Stimulated activated CD4-positive, alpha-beta T cell treated with anti-CD3 and anti-CD28 coated beads, Interleukin-4, amount 100 ng/mL, for 1 hour (primary cell): ENCODE measurements at regions not wholly inside any gene's neighbourhood (a gene's known extent, or its start where the extent isn't known, plus 50 kb on each side); places are given as distances from the start of the nearest gene placed in this dataset.
A peak's percentile ranks its signal among the peaks of the same experiment; 100 is the strongest.

Experiments
- DNase-seq: peaks from one replicate; pipeline ENCODE4 v3.0.0-alpha.2; 2020

DNA sequence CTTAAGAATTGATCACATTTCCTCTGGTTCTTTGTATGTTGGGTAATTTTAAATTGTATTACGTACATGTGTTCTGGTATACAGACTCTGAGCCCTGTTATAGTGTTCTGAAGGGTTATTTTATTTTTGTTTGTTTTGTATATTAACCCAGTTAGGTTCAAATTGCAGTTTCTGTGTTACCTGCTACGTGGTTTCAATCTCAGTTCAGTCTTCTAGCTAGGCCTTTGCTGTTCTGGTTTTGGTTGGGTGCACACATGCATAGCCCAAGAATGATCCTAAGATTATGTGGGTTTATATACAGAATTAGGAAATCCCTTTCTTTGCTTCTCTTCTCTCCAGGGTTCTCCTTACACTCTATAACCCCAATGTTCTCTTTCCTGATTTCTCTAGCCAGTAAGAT lies 161.0 kb downstream of the PPP1R2C start:
- no peak for DNase-seq

DNA sequence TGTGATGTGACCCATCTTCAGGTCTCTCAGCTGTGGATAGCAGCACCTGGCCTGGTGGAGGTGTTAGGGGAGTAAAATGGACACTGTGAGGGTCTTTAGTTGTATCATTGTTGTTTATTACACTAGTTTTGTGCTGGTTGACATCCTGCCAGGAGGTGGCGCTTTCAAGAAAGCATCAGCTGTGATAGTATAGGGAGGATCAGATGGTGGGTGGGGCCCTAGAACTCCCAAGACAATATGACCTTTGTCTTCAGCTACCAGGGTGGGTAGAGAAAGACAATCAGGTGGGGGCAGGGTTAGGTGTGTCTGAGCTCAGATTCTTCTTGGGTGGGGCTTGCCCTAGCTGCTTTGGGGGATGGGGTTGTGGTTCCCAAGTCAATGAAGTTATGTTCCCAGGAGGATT lies 162.8 kb downstream of the PPP1R2C start:
- DNase-seq: peak; percentile 2

DNA sequence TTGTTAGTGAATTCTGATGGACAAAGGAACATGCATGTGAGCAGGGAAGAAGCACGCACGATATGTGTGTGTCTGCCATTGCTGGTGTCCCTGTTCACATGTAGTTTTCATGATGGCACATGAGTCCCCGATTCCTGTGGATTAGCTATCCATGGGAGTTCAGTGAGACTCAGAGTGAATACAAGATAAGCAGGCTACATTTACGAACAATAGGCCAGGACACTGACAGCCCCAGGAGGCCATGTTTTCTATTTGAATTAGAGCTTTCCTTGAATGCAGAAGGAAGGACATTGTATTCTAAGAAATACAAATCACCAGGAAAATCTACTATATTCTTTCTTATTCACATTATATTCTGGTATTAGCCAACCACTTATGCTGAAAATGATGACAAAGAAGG lies 171.4 kb downstream of the PPP1R2C start:
- DNase-seq: no peak

DNA sequence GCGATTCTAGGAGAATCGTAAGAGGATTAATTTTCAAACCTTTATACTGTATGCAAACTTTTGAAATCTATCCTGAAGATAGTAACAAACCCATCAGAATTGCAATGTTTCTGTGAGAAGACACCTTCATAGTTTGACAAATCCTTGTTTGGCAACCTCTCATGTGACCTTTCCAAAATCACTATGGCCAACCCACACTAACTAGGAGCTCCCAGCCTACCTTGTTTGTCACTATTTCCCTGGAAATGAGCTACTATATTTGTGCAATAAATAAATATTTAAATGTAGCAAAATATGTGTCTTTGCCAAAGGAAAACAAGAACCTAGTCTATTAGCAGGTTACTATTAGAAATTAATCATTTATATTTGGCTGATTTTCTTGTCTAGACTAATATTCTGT lies 173.7 kb downstream of the PPP1R2C start:
- no peak for DNase-seq

DNA sequence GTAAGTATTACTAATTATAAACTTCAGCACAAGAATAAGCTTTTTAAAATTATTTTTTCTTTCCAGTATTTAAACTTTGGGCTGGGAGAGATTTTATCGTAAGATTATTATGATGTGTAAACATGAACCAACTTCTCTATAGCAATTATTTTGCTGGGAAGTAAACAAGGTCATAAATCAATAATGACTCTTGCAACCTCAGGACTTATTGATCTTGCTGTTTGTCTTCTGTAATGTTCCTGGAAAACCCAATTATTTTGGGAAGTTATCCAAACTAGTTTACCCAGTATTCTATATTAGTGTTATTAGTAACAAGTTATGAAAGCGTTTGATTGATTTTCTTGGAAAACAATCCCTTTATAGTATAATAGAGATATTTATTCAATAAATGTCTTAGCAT lies 174.9 kb downstream of the PPP1R2C start:
- no peak for DNase-seq

DNA sequence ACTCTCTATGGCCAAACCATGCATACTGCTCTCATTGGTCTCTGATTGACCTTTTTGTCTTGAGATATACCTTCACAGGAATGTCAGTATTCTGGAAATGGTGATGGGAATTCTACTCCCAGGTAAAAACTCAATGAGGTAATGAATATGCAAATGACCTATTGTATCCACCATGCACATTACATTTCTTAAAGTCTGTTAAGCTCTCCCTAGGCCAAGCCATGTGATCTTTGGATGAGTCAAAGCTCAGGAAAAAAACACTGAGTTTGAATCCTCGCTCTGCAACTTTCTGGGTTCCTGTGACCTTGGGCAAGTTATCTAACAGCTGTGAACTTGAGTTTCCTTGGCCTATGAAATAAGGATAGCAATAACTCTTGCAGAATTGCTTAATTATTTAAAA lies 175.4 kb downstream of the PPP1R2C start:
- DNase-seq: no peak

DNA sequence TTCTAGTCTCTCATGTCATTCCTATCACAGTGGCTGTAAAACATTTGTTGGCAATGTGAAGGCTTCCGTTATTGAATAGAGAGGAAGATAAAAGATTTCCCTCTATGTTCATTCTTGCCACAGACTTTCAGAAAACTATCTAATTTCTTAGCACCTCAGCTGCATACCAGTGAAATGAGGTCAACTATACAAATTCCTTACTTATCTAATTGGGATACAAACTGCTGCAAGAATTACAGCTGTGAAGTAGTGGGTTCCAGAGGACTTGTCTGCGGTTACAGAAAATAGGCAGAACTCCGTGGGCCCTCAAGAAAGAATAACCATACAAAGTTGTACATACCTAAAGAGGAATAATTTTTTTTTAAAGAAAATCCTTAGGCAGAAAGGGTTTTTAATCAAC lies 175.8 kb downstream of the PPP1R2C start:
- no peak for DNase-seq

- no peak for DNase-seq
Measured at GRCh38 chrX:42597481-42597880, 180.5 kb downstream of the PPP1R2C start.

DNA sequence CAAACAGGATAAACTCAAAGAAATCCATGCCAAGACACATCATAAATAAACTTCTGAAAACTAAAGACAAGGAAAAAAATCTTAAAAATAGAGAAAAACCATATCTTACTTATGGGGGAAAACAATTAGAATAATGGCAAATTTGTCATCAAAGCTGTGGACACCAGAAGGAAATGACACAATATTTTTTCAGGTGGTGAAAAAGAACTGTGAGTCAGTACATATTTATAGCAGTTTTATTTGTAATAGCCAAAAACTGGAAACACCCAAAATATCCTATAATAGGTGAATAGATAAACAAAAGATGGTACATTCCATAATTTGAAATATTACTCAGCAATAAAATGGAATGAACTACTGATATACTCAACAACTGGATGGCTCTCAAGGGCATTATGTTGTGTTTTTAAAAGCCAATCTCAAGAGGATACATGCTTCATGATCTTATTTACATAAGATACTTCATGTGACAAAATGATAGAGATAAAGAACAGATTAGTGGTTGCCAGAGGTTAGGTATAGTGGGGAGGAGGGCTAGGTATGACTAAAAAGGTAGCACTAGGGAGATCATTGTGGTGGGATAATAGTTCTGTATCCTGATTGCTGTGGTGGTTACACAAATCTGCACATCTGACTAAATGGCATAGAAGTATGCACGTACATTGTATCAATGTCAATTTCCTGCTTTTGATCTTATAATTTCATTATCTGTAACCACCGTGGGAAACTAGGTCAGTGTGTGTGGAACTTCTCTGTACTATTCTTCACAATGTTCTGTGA lies 191.9 kb downstream of the PPP1R2C start:
- DNase-seq: no peak

DNA sequence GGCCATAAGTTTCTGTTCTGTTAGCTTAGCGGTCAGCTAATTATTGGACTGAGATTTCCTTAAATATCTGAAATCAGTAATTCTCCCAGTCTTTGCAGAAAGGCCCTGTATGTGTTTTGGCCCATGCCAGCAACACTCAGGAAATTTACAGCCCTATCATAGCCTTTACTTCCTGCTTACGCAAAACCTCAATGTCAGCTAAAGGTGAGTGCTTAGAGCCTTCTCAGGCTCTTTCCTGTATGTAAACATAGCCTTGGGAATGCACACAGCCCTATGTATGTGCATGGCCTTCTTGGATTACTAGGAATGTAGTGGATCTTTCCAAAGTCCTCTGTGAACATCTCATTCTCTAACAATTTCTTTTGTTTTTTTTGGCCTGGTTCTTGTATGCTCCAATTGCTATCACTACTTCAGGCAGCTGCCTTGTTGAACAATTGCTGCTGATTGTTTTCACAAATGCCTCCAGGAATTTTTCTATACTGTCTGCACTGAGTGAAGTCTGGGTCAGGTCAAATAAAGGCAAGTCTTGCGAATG lies 200.0 kb downstream of the PPP1R2C start:
- no peak for DNase-seq

- no peak for DNase-seq
Measured at GRCh38 chrX:42567268-42567667, 210.7 kb downstream of the PPP1R2C start.

- DNase-seq: no peak
Measured at GRCh38 chrX:42565739-42566138, 212.2 kb downstream of the PPP1R2C start.

DNA sequence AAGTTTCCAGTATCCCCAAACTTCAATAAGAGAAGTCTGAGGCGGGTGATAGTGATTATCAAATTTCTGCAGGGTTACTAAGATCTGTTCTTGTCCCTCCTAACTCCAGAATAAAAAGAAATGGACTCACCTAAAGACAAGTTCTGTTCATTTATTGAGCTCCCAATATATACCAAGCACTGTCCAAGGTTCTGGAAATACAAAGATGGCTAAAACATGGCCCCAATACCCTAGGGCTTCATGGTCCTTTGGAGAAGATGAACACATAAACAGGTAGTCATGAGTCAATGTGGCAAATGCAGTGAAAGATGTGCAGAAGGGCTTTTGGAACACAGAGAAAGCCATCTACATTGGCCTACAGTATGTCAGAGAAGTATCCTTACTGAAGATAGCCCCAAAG lies 231.2 kb downstream of the PPP1R2C start:
- DNase-seq: no peak

- DNase-seq: no peak
Measured at GRCh38 chrX:42544883-42545282, 233.1 kb downstream of the PPP1R2C start.

DNA sequence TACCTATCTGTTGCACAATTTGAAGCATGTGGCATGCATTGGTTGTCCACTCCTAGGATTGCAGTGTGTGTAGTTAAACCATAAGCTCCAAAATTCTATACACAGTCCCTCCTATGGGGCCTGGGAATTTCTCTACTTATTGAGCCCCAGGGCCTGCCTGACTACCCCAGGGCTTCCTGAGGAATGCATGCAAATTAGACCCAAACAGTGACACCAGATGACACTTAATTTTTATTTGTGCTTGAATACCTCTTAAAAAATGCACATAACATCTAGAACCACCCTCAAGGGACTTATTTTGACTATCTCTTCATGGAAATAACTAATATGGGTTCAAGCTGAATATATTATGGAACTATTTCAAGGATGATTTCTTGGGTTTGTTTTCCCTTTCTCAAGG lies 236.4 kb downstream of the PPP1R2C start:
- DNase-seq: no peak

DNA sequence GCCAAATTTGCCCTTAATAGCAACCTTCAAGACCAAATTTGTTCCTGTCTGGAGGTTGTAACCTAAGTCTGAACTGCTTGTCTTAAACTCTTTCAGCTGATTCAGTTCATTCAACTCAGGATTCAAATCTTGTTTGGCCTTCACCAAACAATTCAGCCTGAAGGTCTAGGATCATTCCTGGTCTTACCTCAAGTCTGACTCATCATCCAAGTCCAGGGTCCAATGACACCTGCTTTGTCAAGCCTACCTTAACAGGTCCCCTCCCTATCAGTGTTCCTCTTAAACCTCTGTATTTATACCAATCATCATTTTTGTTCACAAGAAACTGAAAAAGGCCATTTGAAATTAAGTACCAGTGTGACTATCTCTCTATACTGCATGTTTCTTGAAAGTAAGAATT lies 237.8 kb downstream of the PPP1R2C start:
- DNase-seq: no peak

GRCh38 chrX:42538405-42538804 lies 239.6 kb downstream of the PPP1R2C start:
- DNase-seq: no peak

- DNase-seq: no peak
Measured at GRCh38 chrX:42536286-42536685, 241.7 kb downstream of the PPP1R2C start.

DNA sequence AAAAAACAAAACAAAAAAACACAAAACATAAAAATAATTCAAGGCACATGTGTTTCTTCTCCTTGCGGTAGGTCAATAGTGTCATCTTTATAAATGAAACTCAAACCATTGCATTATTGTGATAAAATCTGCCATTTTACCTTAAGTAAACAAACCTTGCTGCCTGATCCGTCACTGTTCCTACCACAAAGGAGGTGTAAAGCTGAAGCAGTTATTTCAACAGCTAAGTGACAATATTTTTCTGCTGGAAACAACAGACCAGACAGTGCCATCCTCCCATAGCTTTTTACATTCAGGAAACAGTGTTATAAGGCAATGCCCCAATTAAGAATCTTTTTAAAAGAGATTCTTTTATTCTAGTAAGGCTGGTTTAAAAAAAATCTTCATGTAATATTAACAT lies 242.7 kb downstream of the PPP1R2C start:
- DNase-seq: no peak

GRCh38 chrX:42533761-42534160 lies 244.2 kb downstream of the PPP1R2C start:
- DNase-seq: no peak

DNA sequence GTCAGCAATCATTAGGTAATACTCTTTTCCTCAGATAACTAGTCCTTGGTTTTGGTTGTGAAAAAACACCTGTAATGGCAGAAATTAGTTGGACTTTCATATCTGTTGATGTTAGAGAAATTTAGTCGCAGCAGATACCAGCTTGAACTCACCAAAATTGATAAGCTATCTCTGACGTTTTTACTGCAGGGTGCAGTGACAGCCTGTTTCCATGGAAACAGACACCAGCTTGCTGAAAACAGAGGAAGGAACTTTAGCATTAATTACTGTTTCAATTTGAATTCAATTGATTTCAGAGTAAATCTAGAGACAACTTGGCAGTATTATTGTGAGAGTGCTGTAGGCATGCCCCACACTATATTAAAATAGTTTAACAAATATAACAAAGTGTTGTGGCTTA lies 246.5 kb downstream of the PPP1R2C start:
- no peak for DNase-seq

- no peak for DNase-seq
Measured at GRCh38 chrX:42530027-42530426, 247.9 kb downstream of the PPP1R2C start.

- DNase-seq: no peak
Measured at GRCh38 chrX:42524379-42524778, 253.6 kb downstream of the PPP1R2C start.

GRCh38 chrX:42519666-42520231 lies 258.2 kb downstream of the PPP1R2C start:
- no peak for DNase-seq

DNA sequence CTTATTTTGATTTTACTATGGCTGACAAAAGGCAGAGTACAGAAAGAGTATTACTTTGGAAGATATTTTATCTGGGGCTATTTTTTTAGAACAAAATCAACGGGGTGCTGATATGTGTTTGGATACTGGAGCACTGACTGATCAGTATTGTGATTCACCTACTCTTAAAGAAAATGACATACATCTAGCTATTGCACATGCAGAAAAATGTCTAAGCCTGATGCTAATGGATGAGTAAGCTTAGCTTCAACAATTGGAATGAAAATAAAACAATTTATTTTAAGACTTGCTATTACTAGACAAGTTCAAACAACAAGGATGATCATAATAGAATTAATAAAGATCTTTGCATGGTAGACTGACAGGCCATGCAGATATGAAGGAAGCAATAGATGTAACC lies 262.0 kb downstream of the PPP1R2C start:
- no peak for DNase-seq
